ENCODE measurements at regions not wholly inside any gene's neighbourhood (a gene's known extent, or its start where the extent isn't known, plus 50 kb on each side); places are given as distances from the start of the nearest gene placed in this dataset.

- H3K27me3 Mint-ChIP-seq = peaks cover 0 to 1% of the 10 kb centered on the region in 2 donors
- ChIA-PET POLR2A (no interaction called here), CTCF (no interaction called here)
- no peaks in the 10 kb centered on the region for H3K36me3 Mint-ChIP-seq
- no peaks in the 10 kb centered on the region for H3K4me1 Mint-ChIP-seq
- Histone ChIP-seq H3K27ac (ENCODE audit: low read depth, low read length) (no peak overlapping the region), H3K27me3 (ENCODE audit: insufficient read depth, low read length, poor library complexity, severe bottlenecking) (no peaks in the 10 kb centered on the region), H3K36me3 (ENCODE audit: insufficient read depth, low read length) (no peaks in the 10 kb centered on the region), H3K4me3 (ENCODE audit: low read length) (no peak overlapping the region), H3K4me1 (ENCODE audit: insufficient read depth, low read length) (no peaks in the 10 kb centered on the region), H3K9me3 (ENCODE audit: low read length) (no peaks in the 10 kb centered on the region)
- peaks cover 0 to 3% (median 2%) of the 10 kb centered on the region in 5 donors for H3K9me3 Mint-ChIP-seq
- no peak overlapping the region for H3K27ac Mint-ChIP-seq
- DNase-seq = no peak
- H3K4me3 Mint-ChIP-seq = no peak overlapping the region
These were observed 129.5 kb upstream of the CYSLTR1 start for GRCh38 chrX:78456909-78457308.

- Histone ChIP-seq H3K9me3 (ENCODE audit: low read length) (no peaks in the 10 kb centered on the region), H3K27ac (ENCODE audit: low read depth, low read length) (no peak overlapping the region), H3K4me3 (ENCODE audit: low read length) (no peak overlapping the region), H3K4me1 (ENCODE audit: insufficient read depth, low read length) (no peaks in the 10 kb centered on the region), H3K27me3 (ENCODE audit: insufficient read depth, low read length, poor library complexity, severe bottlenecking) (no peaks in the 10 kb centered on the region), H3K36me3 (ENCODE audit: insufficient read depth, low read length) (no peaks in the 10 kb centered on the region)
- POLR2A ChIA-PET = no interaction called here
- DNase-seq = no peak
- no peaks in the 10 kb centered on the region for H3K4me1 Mint-ChIP-seq
- H3K27me3 Mint-ChIP-seq = peaks cover 0 to 2% of the 10 kb centered on the region in 2 donors
- H3K36me3 Mint-ChIP-seq = no peaks in the 10 kb centered on the region
- no peak overlapping the region for H3K27ac Mint-ChIP-seq
- peaks cover 2 to 5% (median 3%) of the 10 kb centered on the region in 5 donors for H3K9me3 Mint-ChIP-seq
- H3K4me3 Mint-ChIP-seq = no peak overlapping the region
- CTCF ChIA-PET = no interaction called here
These were observed 128.5 kb upstream of the CYSLTR1 start for GRCh38 chrX:78455901-78456300.

GRCh38 chrX:78452356-78452755 is 124.9 kb upstream of the CYSLTR1 start:
- Histone ChIP-seq H3K4me1 (ENCODE audit: insufficient read depth, low read length) (no peaks in the 10 kb centered on the region), H3K4me3 (ENCODE audit: low read length) (no peak overlapping the region), H3K27me3 (ENCODE audit: insufficient read depth, low read length, poor library complexity, severe bottlenecking) (no peaks in the 10 kb centered on the region), H3K36me3 (ENCODE audit: insufficient read depth, low read length) (no peaks in the 10 kb centered on the region), H3K27ac (ENCODE audit: low read depth, low read length) (no peak overlapping the region), H3K9me3 (ENCODE audit: low read length) (no peaks in the 10 kb centered on the region)
- Mint-ChIP-seq H3K36me3 (no peaks in the 10 kb centered on the region), H3K27ac (no peak overlapping the region), H3K27me3 (peaks cover 0 to 2% of the 10 kb centered on the region in 2 donors), H3K4me3 (no peak overlapping the region), H3K4me1 (no peaks in the 10 kb centered on the region), H3K9me3 (peaks cover 0 to 14% (median 3%) of the 10 kb centered on the region in 5 donors)
- no peak for DNase-seq
- CTCF ChIA-PET = no interaction called here
- POLR2A ChIA-PET = no interaction called here

- no peak overlapping the region for H3K27ac Mint-ChIP-seq
- no peak overlapping the region for H3K27ac ChIP-seq (ENCODE audit: low read depth, low read length)
- H3K4me3 Mint-ChIP-seq = no peak overlapping the region
- H3K36me3 ChIP-seq (ENCODE audit: insufficient read depth, low read length) = no peaks in the 10 kb centered on the region
- H3K4me1 Mint-ChIP-seq = no peaks in the 10 kb centered on the region
- H3K27me3 ChIP-seq (ENCODE audit: insufficient read depth, low read length, poor library complexity, severe bottlenecking) = no peaks in the 10 kb centered on the region
- H3K4me1 ChIP-seq (ENCODE audit: insufficient read depth, low read length) = no peaks in the 10 kb centered on the region
- no peaks in the 10 kb centered on the region for H3K9me3 ChIP-seq (ENCODE audit: low read length)
- CTCF ChIA-PET = no interaction called here
- POLR2A ChIA-PET = no interaction called here
- DNase-seq = no peak
- H3K27me3 Mint-ChIP-seq = peaks cover 0 to 2% of the 10 kb centered on the region in 2 donors
- no peaks in the 10 kb centered on the region for H3K9me3 Mint-ChIP-seq
- H3K4me3 ChIP-seq (ENCODE audit: low read length) = no peak overlapping the region
- H3K36me3 Mint-ChIP-seq = no peaks in the 10 kb centered on the region
These were observed 110.2 kb upstream of the CYSLTR1 start for GRCh38 chrX:78437621-78438020.

- Histone ChIP-seq H3K27ac (ENCODE audit: low read depth, low read length) (no peak overlapping the region), H3K4me3 (ENCODE audit: low read length) (no peak overlapping the region), H3K4me1 (ENCODE audit: insufficient read depth, low read length) (no peaks in the 10 kb centered on the region), H3K27me3 (ENCODE audit: insufficient read depth, low read length, poor library complexity, severe bottlenecking) (no peaks in the 10 kb centered on the region), H3K9me3 (ENCODE audit: low read length) (no peaks in the 10 kb centered on the region), H3K36me3 (ENCODE audit: insufficient read depth, low read length) (no peaks in the 10 kb centered on the region)
- DNase-seq = no peak
- CTCF ChIA-PET = no interaction called here
- POLR2A ChIA-PET = no interaction called here
- no peaks in the 10 kb centered on the region for H3K4me1 Mint-ChIP-seq
- H3K27me3 Mint-ChIP-seq = peaks cover 0 to 4% of the 10 kb centered on the region in 2 donors
- no peak overlapping the region for H3K4me3 Mint-ChIP-seq
- no peak overlapping the region for H3K27ac Mint-ChIP-seq
- H3K36me3 Mint-ChIP-seq = peaks cover 0 to 1% (median 0%) of the 10 kb centered on the region in 3 donors
- H3K9me3 Mint-ChIP-seq = peaks cover 0 to 1% (median 0%) of the 10 kb centered on the region in 5 donors
These were observed 101.8 kb upstream of the CYSLTR1 start for GRCh38 chrX:78429172-78429571.

- POLR2A ChIA-PET = no interaction called here
- no peak overlapping the region for H3K4me3 Mint-ChIP-seq
- H3K36me3 ChIP-seq (ENCODE audit: insufficient read depth, low read length) = no peaks in the 10 kb centered on the region
- H3K4me1 ChIP-seq (ENCODE audit: insufficient read depth, low read length) = no peaks in the 10 kb centered on the region
- peaks cover 12 to 19% (median 17%) of the 10 kb centered on the region in 5 donors for H3K9me3 Mint-ChIP-seq
- H3K36me3 Mint-ChIP-seq = peaks cover 0 to 9% (median 2%) of the 10 kb centered on the region in 3 donors
- no peak overlapping the region for H3K27ac Mint-ChIP-seq
- no peaks in the 10 kb centered on the region for H3K27me3 ChIP-seq (ENCODE audit: insufficient read depth, low read length, poor library complexity, severe bottlenecking)
- no peaks in the 10 kb centered on the region for H3K4me1 Mint-ChIP-seq
- CTCF ChIA-PET = no interaction called here
- H3K27me3 Mint-ChIP-seq = peaks cover 4 to 18% of the 10 kb centered on the region in 2 donors
- no peak overlapping the region for H3K4me3 ChIP-seq (ENCODE audit: low read length)
- no peaks in the 10 kb centered on the region for H3K9me3 ChIP-seq (ENCODE audit: low read length)
- H3K27ac ChIP-seq (ENCODE audit: low read depth, low read length) = no peak overlapping the region
- no peak for DNase-seq
These were observed 61.3 kb upstream of the CYSLTR1 start for GRCh38 chrX:78388663-78389062.

- H3K4me3 Mint-ChIP-seq = no peak overlapping the region
- H3K4me3 ChIP-seq (ENCODE audit: low read length) = no peak overlapping the region
- H3K9me3 ChIP-seq (ENCODE audit: low read length) = no peaks in the 10 kb centered on the region
- ChIA-PET CTCF (no interaction called here), POLR2A (no interaction called here)
- H3K4me1 Mint-ChIP-seq = no peaks in the 10 kb centered on the region
- peaks cover 4 to 17% of the 10 kb centered on the region in 2 donors for H3K27me3 Mint-ChIP-seq
- peaks cover 0 to 9% (median 2%) of the 10 kb centered on the region in 3 donors for H3K36me3 Mint-ChIP-seq
- H3K9me3 Mint-ChIP-seq = peaks cover 12 to 19% (median 17%) of the 10 kb centered on the region in 5 donors
- H3K27me3 ChIP-seq (ENCODE audit: insufficient read depth, low read length, poor library complexity, severe bottlenecking) = no peaks in the 10 kb centered on the region
- no peak for DNase-seq
- H3K4me1 ChIP-seq (ENCODE audit: insufficient read depth, low read length) = no peaks in the 10 kb centered on the region
- no peak overlapping the region for H3K27ac Mint-ChIP-seq
- H3K36me3 ChIP-seq (ENCODE audit: insufficient read depth, low read length) = no peaks in the 10 kb centered on the region
- H3K27ac ChIP-seq (ENCODE audit: low read depth, low read length) = no peak overlapping the region
These were observed 60.0 kb upstream of the CYSLTR1 start for GRCh38 chrX:78387364-78387763.

GRCh38 chrX:78384486-78384885 is 57.1 kb upstream of the CYSLTR1 start:
- Mint-ChIP-seq H3K4me1 (no peaks in the 10 kb centered on the region), H3K4me3 (no peak overlapping the region), H3K27ac (no peak overlapping the region), H3K36me3 (peaks cover 0 to 9% (median 2%) of the 10 kb centered on the region in 3 donors), H3K27me3 (peaks cover under 1 to 14% of the 10 kb centered on the region in 2 donors), H3K9me3 (peaks cover 11 to 28% (median 17%) of the 10 kb centered on the region in 5 donors)
- Histone ChIP-seq H3K9me3 (ENCODE audit: low read length) (no peaks in the 10 kb centered on the region), H3K27ac (ENCODE audit: low read depth, low read length) (no peak overlapping the region), H3K4me3 (ENCODE audit: low read length) (no peak overlapping the region), H3K4me1 (ENCODE audit: insufficient read depth, low read length) (no peaks in the 10 kb centered on the region), H3K27me3 (ENCODE audit: insufficient read depth, low read length, poor library complexity, severe bottlenecking) (no peaks in the 10 kb centered on the region), H3K36me3 (ENCODE audit: insufficient read depth, low read length) (no peaks in the 10 kb centered on the region)
- ChIA-PET CTCF (no interaction called here), POLR2A (no interaction called here)
- no peak for DNase-seq

GRCh38 chrX:78383594-78383993 is 56.2 kb upstream of the CYSLTR1 start:
- POLR2A ChIA-PET = no interaction called here
- H3K36me3 Mint-ChIP-seq = peaks cover 0 to 4% (median 2%) of the 10 kb centered on the region in 3 donors
- H3K27ac Mint-ChIP-seq = no peak overlapping the region
- H3K9me3 Mint-ChIP-seq = peaks cover 3 to 22% (median 10%) of the 10 kb centered on the region in 5 donors
- Histone ChIP-seq H3K27ac (ENCODE audit: low read depth, low read length) (no peak overlapping the region), H3K27me3 (ENCODE audit: insufficient read depth, low read length, poor library complexity, severe bottlenecking) (no peaks in the 10 kb centered on the region), H3K9me3 (ENCODE audit: low read length) (no peaks in the 10 kb centered on the region), H3K4me1 (ENCODE audit: insufficient read depth, low read length) (no peaks in the 10 kb centered on the region), H3K4me3 (ENCODE audit: low read length) (no peak overlapping the region), H3K36me3 (ENCODE audit: insufficient read depth, low read length) (no peaks in the 10 kb centered on the region)
- peaks cover 0 to 13% of the 10 kb centered on the region in 2 donors for H3K27me3 Mint-ChIP-seq
- CTCF ChIA-PET = no interaction called here
- H3K4me3 Mint-ChIP-seq = no peak overlapping the region
- no peaks in the 10 kb centered on the region for H3K4me1 Mint-ChIP-seq
- no peak for DNase-seq
